Activated CD8-positive, alpha-beta memory T cell treated with anti-CD3 and anti-CD28 coated beads, Interleukin-2, amount 50 U/mL, for 24 hours (primary cell): ENCODE measurements at regions not wholly inside any gene's neighbourhood (a gene's known extent, or its start where the extent isn't known, plus 50 kb on each side); places are given as distances from the start of the nearest gene placed in this dataset.

Source experiments
- DNase-seq: peaks from one replicate; pipeline ENCODE4 v3.0.0-alpha.2; 2020; ENCODE audit errors: extremely low read depth

DNA sequence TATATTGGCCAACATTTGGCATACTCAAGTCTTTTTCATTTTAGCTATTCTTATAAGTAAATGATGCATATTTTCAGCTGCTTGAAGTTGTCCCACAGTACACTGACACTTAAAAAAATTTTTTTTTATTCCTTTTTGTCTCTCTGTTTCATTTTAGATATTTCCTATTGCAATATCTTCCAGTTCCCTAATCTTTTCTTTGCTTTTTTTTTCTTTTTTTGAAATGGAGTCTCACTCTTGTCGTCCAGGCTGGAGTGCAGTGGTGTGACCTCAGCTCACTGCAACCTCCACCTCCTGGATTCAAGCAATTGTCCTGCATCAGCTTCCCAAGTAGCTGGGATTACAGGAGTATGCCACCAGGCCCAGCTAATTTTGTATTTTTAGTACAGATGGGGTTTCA lies 217.4 kb upstream of the KRR1 start:
- no peak for DNase-seq

DNA sequence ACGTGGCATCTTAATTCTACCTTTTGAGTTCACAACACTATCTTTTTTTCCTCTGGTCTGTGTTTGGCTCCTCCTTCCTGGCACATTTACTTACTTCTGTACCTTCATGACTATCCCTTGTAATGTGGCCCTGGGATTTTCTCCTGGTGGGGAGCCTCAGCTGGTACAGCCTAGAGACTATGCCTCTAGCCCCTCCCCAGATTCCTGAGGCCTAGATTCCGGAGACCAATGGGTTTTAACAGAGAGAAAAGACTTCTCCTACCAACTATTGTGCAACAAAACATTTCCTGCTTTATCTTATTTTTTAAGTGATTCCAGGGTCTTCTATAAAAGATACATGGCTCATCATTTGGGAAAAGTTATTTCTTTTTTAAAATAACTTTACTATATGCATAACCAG lies 216.2 kb upstream of the KRR1 start:
- DNase-seq = no peak

DNA sequence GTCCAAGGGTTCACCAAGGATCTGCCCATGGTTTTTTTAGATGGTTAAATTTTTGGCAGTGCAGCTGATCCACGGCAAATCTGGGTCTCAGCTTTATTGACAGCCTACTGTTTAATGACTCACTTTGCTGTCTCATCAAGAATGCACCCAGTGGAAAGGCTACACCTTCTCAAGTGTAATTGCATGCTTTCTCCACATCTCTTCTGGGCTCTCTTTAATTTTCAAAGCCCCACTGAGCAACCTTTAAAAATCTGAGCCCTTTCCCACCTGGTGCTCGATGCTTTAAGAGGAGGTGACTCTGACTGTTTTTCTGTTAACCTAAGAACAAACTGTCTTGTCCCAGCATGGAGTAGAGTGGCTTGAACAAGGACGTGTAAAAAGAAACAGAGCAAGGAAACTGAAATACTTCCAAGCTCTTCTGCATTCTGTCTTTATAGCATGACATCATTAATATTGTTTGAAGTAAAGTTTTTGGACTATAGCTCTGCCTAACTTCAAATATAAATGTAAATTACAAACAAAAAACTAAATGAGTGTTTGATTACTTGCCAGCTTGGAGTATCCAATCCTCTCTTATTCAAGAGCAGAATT lies 214.2 kb upstream of the KRR1 start:
- no peak for DNase-seq

DNA sequence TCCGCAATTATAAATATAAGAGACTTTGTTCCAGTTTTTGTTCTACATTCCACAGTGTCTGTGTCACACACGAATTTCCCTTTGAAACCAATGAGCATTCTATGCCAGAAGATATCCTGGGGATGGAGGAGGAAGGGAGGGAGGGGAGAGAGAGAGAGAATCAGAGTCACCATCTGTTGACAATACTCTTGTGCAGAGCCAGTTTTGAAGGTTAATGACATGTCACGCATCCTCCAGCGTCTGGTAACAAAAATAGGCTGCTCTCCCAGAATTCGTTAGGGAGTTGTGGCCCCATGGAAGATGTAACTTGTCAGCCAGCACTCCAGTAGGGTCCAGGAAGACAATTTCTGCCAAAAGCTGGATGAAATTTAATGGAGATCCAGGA lies 213.5 kb upstream of the KRR1 start:
- no peak for DNase-seq

DNA sequence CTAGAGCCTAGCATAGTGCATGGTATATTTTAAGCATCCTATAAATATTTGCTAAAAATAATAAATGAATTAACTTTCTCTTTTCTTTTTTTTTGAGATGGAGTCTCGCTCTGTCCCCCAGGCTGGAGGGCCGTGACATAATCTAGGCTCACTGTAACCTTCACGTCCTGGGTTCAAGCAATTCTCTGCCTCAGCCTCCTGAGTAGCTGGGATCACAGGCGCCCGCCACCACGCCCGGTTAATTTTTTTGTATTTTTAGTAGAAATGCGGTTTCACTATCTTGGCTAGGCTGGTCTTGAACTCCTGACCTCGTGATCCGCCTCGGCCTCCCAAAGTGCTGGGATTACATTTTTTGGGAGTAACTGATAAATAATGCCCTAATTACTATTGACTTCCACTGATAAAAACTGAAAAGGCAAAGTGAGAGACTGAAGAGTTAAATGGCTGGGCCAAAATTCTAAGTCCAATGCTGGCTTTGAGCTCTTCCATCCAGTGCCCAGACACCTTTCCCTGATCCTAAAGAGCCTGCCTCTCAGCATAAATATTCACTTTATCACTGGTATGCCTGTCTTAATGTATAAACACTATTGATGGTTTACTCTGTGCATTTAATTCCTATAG lies 213.0 kb upstream of the KRR1 start:
- no peak for DNase-seq

DNA sequence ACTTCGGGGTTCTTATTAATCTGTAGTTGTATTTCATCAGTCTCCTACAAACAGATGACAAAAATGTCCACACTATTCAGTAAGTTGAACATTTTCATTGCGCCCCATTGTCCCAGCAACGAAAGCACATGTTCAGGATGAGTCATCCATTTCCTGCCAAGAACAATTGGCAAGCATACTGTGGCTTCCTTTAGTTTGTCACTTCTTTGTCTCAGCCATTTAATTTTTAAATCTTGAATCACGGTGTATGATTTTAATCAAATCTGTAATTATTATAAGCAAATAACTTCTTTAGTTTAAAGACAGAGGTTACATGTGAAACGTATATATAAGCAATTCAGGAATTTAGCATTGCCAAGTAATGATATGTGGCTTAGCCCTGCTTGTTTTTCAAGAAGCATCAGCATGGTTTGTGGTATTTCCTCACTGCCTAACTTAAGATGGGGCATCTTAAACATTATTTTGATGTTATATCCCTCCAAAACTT lies 211.3 kb upstream of the KRR1 start:
- peak; percentile 7 for DNase-seq

DNA sequence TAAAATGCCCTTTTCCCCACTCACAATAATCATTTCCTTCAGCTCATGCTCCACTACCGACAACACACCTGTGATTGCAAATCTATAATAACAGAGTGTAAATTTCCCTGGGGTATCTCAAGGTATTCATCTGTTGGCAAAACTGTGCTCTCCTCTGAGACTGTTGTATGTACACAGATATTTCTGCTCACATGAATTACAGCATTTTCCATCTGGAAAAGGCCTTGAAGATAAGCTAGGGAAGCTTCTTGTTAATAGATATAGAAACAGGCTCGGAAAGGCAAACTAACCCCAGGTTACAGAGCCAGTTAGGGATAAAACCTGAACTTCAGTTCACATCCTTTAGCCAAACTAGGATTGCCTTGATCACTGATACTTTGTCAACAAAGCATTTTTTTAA lies 210.4 kb upstream of the KRR1 start:
- no peak for DNase-seq

DNA sequence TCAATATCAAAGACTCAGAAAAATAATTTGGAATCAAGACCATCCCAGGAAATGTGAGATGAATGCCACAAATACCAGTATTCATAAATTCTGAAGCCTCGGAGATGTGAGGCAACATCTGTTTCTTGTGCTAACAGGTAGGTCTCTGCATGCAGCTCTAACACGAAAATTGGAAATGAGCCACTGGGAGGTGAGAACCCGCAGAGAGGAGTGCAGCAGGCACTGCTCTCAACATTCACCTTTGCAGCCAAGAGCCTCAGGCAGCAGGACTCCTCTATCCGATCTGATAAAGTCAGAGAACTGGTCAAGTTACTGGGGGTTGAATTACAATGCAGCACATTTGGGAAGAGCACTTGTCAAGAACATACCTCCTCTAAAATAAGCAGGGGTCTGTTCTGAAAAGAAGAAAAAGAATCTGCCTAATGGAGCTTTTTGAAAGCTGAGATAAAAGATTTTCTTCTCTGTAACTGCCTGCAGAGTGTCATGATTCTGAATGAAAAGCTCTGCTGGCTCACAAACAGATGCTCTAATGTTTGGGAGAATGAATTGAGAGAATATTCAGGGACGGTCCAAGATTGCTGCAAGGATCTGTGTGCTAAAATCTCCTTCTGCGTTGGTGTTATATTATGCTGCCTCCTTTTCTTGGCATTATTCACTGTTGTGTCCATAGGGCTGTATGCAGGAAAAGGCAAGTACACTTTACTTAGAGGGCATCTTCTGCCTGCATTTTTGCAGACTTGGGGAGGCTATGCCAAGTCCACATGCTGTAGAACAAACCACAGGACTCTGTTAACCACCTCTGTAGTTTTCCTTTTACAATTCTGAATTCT lies 209.6 kb upstream of the KRR1 start:
- no peak for DNase-seq

DNA sequence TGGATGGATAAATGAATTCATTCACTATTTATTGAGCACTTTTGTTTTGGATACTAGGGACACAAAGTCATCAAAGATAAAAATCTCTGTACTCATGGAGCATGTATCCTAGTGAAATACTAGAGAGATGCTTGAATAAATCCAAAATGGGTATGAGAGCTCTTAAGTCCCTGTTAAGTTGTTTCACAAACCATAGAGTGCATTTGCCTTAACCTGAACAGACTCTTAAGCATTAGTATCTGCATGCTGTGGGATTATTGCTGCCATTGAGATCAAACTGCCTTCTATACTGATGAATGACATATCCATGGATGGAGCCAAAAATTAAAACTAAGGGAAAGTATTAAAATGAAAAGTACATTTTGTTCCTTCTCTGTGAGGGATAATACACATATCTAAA lies 206.5 kb upstream of the KRR1 start:
- DNase-seq = no peak

DNA sequence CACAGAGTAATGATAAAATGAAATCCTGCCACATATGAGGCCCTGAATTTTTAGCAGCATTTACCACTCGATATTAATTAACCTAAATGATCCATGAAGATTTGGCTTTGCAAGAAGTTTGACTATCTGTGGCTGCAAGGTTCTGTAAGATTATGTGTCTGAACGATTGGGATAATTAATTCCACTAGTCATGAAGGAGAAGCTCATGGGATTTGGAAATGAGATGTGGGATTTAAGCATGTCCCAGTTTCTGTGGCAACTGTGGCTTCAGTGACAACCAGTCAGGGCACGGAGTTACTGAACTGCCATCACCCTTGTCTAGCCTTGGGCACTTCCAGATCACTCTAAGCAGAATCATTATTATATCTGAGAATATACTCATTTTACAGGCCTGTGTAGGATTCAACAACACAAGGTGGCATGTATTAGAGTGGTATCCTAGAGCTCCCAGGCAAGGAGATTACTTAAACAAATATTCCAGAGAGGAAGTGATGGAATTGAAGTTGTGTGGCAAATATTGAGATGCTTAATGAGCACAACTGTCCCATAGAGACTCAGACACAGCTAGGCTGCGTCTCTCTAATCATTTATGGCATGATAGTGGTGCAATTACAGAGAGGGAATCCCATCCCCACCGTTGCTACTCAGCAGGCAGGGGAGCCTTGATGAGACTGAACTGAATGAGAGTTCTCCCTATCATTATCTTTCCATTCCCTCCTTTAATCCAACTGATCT lies 205.0 kb upstream of the KRR1 start:
- DNase-seq = no peak

DNA sequence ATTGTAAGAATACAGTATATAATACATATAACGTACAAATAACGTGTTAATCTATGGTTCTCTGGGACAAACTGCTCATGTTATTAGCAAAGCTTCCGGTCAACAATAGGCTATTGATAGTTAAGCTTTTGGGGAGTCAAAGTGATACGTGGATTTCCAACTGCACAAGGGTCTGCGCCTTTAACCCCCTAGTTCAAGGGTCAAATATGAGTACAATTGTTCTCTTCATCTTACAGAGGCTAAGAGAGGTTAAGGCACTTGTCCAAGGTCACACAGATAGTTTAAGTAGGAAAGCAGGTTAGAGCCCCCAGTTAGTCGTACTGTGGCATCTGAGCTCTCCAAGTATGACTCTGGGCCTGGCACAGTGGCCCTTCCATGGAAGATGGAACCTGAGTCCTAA lies 204.3 kb upstream of the KRR1 start:
- DNase-seq = no peak

DNA sequence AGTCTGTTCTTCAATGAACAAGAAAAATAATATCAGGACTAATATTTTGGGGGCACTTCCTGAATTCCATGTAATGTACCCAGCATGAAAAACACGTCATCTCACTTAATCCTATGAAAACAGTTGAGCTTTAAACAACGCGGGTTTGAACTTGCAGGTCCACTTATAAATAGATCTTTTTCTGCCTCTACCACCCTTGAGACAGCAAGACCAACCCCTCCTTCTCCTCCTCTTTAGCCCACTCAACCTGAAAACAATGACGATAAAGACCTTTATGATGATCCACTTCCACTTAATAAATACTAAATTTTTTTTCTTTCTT lies 203.9 kb upstream of the KRR1 start:
- DNase-seq = no peak

DNA sequence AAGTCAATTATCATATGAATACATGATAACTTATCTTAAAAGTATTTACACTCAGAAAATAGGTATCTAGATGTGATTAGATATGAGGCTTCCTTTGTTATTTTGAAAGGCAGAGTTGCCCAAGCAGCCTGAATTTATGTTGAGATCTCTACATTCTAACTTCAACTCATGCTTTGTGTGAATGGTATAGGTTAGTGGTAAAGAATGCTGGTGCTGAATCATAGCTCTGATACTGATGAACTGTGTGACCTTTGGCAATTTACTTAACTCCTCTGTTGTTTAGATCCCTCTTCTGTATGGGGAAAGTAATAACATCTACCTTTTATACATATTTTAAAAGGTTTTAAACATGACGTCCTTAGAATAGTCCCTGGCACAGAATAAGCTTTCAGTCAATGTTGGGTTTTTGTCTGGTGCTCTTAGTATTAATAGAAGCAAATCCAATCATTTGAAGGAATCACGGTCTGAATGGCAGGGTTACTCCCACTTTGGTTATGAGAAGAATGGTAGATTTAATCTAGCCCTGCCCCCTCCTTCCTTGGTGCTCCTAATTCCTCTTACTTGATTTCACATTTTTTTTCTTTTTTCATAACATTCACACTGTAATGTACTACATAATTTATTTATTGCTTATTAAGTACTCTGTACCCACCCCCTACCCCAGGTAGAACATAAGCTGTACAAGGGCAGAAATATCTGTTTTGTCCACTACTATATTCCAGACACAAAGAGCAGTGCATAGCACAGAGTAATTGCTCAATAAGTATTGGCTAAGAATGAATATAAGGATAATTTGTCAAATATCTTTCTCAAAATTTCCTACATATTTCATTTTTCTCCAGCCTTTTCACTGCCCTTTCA lies 203.3 kb upstream of the KRR1 start:
- DNase-seq = no peak

DNA sequence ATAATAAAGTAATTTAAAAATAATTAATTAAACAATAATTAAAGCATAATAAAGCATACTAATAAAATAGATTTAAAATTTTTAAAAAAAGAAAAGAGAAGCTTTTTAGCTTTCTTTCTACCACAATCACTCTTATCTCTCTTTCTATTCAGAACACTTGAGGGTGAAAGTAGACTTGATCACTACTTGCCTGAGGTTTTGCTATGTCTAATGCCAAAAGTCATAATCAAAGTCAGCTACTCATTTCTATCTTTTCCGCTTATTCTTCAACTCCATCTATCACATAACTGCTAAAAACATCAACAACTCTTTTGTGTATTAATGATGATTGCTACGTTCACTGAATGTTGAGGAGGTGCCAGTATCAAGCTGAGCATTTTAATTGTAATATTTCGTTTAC lies 202.0 kb upstream of the KRR1 start:
- DNase-seq = no peak

DNA sequence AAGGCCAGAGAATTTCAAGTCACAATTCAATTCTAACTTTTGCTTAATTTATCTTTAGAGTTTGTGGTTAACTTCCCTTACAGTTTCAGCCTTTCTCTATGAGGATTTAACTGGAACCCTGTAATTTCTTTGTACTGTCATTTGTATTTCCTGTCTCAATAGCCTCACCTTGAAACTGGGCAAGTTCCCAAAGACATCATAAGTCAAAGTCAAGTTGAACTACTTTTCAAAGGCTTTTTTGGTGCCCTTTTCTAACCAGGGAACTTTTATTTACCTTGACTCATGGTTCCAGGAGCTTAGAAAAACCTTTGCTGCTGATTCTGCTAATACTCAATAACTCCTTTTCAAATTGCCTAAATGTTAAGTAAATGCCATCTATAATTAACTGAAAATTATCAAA lies 200.8 kb upstream of the KRR1 start:
- no peak for DNase-seq

DNA sequence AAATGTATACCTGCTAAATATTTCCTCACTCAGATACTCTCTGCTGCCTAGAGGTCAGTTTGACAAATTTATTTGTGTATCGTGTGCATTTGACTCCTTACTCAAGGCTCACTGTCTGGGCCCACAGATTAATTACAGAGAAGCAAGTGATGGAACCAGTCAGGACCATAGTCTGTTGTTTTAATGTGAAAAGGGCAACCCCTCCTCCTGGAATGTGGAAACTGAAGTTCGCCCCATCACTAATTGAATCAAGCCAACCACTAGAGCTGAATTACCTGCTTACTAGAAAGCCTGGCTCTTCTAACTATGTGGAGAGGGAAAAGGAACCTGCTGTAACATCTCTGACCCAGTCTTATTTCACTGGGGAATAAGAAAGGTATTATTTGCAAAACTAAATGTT lies 199.9 kb upstream of the KRR1 start:
- DNase-seq = no peak

DNA sequence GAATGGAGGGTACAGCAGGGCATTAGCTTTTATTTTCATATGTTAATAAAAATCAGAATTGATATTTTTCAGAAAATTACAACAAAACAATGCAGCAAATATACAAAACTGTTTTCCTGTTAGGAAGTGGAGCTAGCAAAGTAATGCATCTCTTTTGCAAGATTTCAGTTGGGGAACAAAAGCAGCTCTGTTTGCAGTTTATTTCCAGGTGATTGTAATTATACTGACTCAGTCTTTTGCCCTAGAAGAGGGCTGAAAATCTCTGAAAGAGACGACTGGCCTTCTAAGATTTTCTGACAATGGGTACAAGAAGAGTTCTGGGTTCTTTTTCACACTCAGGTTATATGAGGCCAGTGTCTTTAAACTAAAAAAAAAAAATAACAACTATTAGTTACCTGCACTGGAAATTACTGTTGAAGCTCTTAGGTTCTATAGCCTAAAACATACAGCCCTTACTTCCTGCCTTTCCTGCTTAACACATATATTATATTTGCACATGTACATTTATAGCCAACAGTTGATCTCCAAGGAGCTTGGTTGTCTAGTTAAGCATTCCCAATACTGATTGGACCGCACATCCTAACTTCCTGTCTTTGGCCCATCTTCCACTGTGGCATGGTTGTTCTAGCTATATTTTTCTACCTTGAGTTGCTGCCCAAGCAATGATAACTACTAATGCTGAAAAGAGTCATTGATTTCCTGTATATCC lies 199.1 kb upstream of the KRR1 start:
- DNase-seq = no peak

DNA sequence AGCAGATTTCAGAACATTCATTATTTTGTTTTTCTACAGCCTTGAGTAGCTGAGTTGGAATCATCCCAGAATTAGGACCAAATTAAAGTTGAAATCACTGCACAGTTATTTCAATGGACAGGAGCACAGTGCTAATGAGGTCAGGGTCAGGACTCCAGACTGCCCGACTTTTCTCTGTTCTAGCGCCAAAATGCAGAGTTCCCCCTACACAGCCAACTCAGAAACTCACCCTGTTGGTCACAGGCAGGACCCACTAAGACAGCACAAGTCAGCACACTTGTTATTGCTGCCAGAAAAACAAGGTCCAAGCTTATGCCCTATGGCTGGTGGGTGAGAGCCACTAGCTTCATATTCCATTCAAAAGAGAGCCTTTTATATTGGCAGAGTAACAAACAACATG lies 198.1 kb upstream of the KRR1 start:
- DNase-seq = no peak

DNA sequence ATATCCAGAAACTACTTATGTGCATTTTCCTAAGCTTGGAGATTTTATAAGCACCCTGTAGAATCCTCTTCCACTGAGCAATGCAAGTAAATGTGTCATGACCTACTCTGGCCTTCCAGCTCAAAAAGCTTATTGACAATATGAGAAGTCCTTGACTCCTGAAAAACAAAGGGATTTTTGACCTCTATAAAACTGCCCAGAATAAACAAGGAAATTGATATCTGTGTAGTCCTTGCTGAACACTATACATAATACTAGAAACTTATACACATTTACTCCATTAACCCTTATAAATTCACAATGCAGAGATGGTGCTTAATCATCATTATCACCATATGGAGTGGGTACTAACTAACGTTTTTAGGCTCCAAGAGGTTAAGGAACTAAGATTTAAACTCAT lies 197.4 kb upstream of the KRR1 start:
- DNase-seq = no peak

DNA sequence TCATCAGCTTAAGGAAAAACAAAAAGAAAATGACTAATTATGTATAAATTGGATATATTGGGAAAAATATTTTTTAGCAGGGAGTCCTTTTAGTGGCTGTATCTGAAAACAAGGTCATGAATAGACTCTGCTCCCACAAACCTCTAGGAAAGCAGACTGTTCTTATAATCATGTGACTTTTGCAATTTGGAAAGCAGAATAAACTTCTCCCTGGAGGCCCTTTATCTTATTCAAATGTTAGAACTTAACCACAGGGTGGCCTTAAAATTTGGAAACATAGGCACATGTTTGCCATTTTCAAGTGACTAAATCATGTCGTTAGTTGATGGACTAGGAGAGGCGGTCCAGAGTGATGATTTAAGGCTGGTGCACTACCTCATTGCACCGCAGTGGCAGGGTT lies 196.6 kb upstream of the KRR1 start:
- DNase-seq = no peak
